ENCODE measurements at regions not wholly inside any gene's neighbourhood (a gene's known extent, or its start where the extent isn't known, plus 50 kb on each side); places are given as distances from the start of the nearest gene placed in this dataset.
"Not testable (repeated sequence)": the region's sequence is repeated elsewhere in the genome, so short reads cannot be mapped to it uniquely, and the experiment has no call there.

- Mint-ChIP-seq H3K27me3 (ENCODE audit: low read depth) (no peaks in the 10 kb centered on the region), H3K4me1 (peaks cover 47% of the 10 kb centered on the region), H3K27ac (peak overlapping the region; percentile 71 to 90 (median 72)), H3K36me3 (ENCODE audit: low read depth) (no peaks in the 10 kb centered on the region), H3K9me3 (no peaks in the 10 kb centered on the region), H3K4me3 (no peak overlapping the region)
- TF ChIP-seq, protein P1, sequence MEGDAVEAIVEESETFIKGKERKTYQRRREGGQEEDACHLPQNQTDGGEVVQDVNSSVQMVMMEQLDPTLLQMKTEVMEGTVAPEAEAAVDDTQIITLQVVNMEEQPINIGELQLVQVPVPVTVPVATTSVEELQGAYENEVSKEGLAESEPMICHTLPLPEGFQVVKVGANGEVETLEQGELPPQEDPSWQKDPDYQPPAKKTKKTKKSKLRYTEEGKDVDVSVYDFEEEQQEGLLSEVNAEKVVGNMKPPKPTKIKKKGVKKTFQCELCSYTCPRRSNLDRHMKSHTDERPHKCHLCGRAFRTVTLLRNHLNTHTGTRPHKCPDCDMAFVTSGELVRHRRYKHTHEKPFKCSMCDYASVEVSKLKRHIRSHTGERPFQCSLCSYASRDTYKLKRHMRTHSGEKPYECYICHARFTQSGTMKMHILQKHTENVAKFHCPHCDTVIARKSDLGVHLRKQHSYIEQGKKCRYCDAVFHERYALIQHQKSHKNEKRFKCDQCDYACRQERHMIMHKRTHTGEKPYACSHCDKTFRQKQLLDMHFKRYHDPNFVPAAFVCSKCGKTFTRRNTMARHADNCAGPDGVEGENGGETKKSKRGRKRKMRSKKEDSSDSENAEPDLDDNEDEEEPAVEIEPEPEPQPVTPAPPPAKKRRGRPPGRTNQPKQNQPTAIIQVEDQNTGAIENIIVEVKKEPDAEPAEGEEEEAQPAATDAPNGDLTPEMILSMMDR (IDR thresholded peaks at IDR 0.05; ENCODE audit: unreplicated experiment in 3 of 3), result no peak
Measured at GRCh38 chr5:54390539-54391031, 64.9 kb upstream of the HSPB3 start.

DNA sequence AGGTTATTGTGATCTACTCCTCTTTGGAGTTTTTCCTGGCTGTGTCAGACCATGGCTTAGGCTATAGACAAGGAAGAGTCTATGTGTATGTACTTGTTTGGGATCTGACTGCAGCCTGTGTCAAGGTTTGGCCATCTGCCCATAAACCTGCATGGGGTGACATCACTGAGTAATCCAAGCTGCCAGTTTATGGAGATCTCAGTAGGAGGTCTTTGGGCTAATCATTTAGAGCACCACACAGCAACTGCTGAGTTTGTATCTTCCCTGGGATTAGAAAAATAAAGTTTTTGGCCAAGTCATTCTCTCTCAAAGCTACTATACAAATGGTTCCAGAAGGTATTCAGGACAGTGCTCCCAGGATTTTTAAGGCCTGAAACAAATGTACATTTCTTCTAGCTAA, 65.5 kb upstream of the HSPB3 start:
- H3K9me3 Mint-ChIP-seq, result no peaks in the 10 kb centered on the region
- H3K27me3 Mint-ChIP-seq (ENCODE audit: low read depth), result no peaks in the 10 kb centered on the region
- TF ChIP-seq, protein P1 (IDR thresholded peaks at IDR 0.05; ENCODE audit: unreplicated experiment in 3 of 3), result no peak
- no peaks in the 10 kb centered on the region for H3K36me3 Mint-ChIP-seq (ENCODE audit: low read depth)
- peak overlapping the region; percentile 71 to 90 (median 72) for H3K27ac Mint-ChIP-seq
- peaks cover 47% of the 10 kb centered on the region for H3K4me1 Mint-ChIP-seq
- H3K4me3 Mint-ChIP-seq, result no peak overlapping the region

DNA sequence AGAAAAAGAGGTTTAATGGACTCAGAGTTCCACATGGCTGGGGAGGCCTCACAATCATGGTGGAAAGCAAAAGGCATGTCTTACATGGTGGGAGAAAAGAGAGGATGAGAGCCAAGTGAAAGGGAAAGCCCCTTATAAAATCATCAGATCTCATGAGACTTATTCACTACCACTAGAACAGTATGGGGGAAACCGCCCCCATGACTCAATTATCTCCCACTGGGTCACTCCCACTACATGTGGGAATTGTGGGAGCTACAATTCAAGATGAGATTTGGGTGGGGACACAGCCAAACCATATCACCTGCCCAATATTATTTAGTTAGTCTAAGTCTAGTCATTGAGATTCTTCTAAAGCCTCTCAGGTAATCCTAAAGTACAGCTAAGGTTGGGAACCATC, 66.1 kb upstream of the HSPB3 start:
- H3K4me3 Mint-ChIP-seq; H3K9me3 Mint-ChIP-seq; H3K36me3 Mint-ChIP-seq (ENCODE audit: low read depth); H3K27me3 Mint-ChIP-seq (ENCODE audit: low read depth): not testable (repeated sequence)
- H3K27ac Mint-ChIP-seq, result peak overlapping the region in 1 of 3 experiments; percentile 66
- H3K4me1 Mint-ChIP-seq, result peaks cover 47% of the 10 kb centered on the region

DNA sequence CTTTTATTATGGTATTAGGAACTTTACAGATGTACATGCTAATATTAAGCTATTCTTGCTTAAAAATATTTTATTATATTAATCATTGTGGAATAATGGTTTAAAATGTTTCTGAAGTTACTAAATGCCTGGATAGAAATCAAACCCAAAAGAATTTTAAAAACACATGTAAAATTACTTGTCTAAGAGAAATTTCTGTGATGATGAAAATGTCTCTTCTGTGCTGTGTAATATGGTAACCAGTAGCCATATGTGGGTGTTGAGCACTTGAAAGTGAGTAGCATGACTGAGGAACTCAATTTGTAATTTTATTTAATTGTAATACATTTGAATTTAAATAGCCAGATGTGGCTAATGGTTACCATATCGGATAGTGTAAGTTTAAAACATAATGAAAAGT, 66.7 kb upstream of the HSPB3 start:
- no peak overlapping the region for H3K4me3 Mint-ChIP-seq
- no peaks in the 10 kb centered on the region for H3K27me3 Mint-ChIP-seq (ENCODE audit: low read depth)
- TF ChIP-seq, protein P1 (IDR thresholded peaks at IDR 0.05; ENCODE audit: unreplicated experiment in 3 of 3), result no peak
- no peaks in the 10 kb centered on the region for H3K36me3 Mint-ChIP-seq (ENCODE audit: low read depth)
- H3K4me1 Mint-ChIP-seq, result peaks cover 47% of the 10 kb centered on the region
- peak overlapping the region in 1 of 3 experiments; percentile 47 for H3K27ac Mint-ChIP-seq
- no peaks in the 10 kb centered on the region for H3K9me3 Mint-ChIP-seq

DNA sequence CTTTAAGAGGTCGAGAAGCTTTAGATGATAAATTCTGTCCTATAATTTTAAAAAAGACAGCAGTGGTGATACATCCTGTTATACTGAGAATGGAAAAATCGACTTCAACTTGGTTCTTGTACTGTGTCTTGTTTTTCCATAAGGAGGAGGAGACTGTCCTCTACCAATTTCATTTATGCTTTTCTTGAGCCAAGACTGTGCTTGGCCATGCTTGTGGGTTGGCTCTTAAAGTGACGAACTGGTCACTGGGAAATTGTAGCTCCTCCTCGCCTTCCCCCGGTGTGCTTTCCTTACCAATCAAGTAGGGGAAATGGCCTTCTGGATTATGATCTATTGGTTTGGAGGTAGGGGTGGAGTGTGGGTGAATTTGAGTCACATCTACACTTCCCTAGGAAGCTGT, 67.1 kb upstream of the HSPB3 start:
- H3K27ac Mint-ChIP-seq, result peak overlapping the region in 1 of 3 experiments; percentile 57
- H3K36me3 Mint-ChIP-seq (ENCODE audit: low read depth), result no peaks in the 10 kb centered on the region
- TF ChIP-seq, protein P1 (IDR thresholded peaks at IDR 0.05; ENCODE audit: unreplicated experiment in 3 of 3), result no peak
- peaks cover 47% of the 10 kb centered on the region for H3K4me1 Mint-ChIP-seq
- no peaks in the 10 kb centered on the region for H3K27me3 Mint-ChIP-seq (ENCODE audit: low read depth)
- H3K9me3 Mint-ChIP-seq, result no peaks in the 10 kb centered on the region
- H3K4me3 Mint-ChIP-seq, result no peak overlapping the region

- no peak overlapping the region for H3K4me3 Mint-ChIP-seq
- H3K36me3 Mint-ChIP-seq (ENCODE audit: low read depth), result no peaks in the 10 kb centered on the region
- H3K27me3 Mint-ChIP-seq (ENCODE audit: low read depth), result no peaks in the 10 kb centered on the region
- peaks cover 47% of the 10 kb centered on the region for H3K4me1 Mint-ChIP-seq
- H3K9me3 Mint-ChIP-seq, result no peaks in the 10 kb centered on the region
- TF ChIP-seq, protein P1 (IDR thresholded peaks at IDR 0.05; ENCODE audit: unreplicated experiment in 3 of 3), result no peak
- H3K27ac Mint-ChIP-seq, result peak overlapping the region in 2 of 3 experiments; percentile 18 to 57
Measured at GRCh38 chr5:54387659-54388232, 67.8 kb upstream of the HSPB3 start.
